Choroid plexus epithelial cell (primary cell): ENCODE measurements at regions not wholly inside any gene's neighbourhood (a gene's known extent, or its start where the extent isn't known, plus 50 kb on each side); places are given as distances from the start of the nearest gene placed in this dataset.
"Not testable (repeated sequence)": the region's sequence is repeated elsewhere in the genome, so short reads cannot be mapped to it uniquely, and the experiment has no call there.

Source experiments
- DNase-seq: peaks from one replicate; pipeline ENCODE4 v3.0.0-alpha.2; 2010; ENCODE audit warnings: low read depth
- H3K4me3 ChIP-seq: 2 replicates; pipeline ENCODE4 v1.5.1; 2011; ENCODE audit warnings: low read depth, mild to moderate bottlenecking, control low read depth, low read length, moderate library complexity
- TF ChIP-seq, protein P1 (sequence below): conservative IDR thresholded peaks from 2 replicates; pipeline ENCODE4 v1.5.1; 2011; ENCODE audit warnings: low read depth, mild to moderate bottlenecking, control low read depth, inconsistent platforms, low read length, moderate library complexity

GRCh38 chr2:208890486-208890885 lies 483.9 kb downstream of the PTH2R start:
- TF ChIP-seq, protein P1, sequence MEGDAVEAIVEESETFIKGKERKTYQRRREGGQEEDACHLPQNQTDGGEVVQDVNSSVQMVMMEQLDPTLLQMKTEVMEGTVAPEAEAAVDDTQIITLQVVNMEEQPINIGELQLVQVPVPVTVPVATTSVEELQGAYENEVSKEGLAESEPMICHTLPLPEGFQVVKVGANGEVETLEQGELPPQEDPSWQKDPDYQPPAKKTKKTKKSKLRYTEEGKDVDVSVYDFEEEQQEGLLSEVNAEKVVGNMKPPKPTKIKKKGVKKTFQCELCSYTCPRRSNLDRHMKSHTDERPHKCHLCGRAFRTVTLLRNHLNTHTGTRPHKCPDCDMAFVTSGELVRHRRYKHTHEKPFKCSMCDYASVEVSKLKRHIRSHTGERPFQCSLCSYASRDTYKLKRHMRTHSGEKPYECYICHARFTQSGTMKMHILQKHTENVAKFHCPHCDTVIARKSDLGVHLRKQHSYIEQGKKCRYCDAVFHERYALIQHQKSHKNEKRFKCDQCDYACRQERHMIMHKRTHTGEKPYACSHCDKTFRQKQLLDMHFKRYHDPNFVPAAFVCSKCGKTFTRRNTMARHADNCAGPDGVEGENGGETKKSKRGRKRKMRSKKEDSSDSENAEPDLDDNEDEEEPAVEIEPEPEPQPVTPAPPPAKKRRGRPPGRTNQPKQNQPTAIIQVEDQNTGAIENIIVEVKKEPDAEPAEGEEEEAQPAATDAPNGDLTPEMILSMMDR, result no peak
- no peak overlapping the region for H3K4me3 ChIP-seq
- DNase-seq, result no peak

- H3K4me3 ChIP-seq, result no peak overlapping the region
- no peak for DNase-seq
- TF ChIP-seq, protein P1, result no peak
Measured at GRCh38 chr2:208892203-208892602, 485.6 kb downstream of the PTH2R start.

DNA sequence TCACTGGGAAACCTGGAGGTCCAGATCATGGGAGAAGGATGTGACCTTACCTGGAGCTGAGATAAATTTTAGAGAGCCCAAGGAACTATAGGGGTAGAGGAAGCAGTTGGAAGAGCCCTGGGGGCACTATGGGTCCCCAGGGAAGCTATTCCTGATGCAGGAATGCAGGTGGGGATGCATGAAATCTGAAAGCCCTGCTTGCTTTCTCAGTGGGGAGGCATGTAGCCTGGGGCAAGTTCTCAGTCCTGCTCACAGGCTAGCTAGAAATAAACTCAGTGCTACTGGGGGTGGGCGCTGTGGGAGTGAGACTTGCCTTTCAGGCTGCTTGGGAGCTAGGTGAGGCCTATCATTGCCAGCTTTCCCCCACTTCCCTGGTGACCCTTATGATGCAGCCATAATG lies 499.7 kb downstream of the PTH2R start:
- TF ChIP-seq, protein P1, result no peak
- DNase-seq, result no peak
- H3K4me3 ChIP-seq, result no peak overlapping the region

DNA sequence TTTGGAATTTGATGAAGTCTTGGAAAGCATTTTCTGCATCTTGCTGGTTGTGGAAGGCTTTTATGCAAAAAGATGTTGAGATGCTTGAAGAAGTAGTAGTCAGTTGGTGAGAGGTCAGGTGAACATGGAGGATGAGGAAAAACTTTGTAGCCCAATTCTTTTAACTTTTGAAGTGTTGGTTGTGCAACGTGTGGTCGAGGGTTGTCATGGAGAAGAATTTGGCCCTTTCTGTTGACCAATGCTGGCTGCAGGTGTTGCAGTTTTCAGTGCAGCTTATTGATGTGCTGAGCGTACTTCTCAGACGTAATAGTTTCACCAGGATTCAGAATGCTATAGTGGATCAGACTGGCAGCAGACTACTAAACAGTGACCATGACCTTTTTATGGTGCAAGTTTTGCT lies 508.4 kb upstream of the MAP2 start:
- TF ChIP-seq, protein P1, result no peak
- DNase-seq, result no peak
- no peak overlapping the region for H3K4me3 ChIP-seq

GRCh38 chr2:208916881-208917280 lies 507.0 kb upstream of the MAP2 start:
- DNase-seq, result no peak
- H3K4me3 ChIP-seq, result no peak overlapping the region
- TF ChIP-seq, protein P1, result no peak

DNA sequence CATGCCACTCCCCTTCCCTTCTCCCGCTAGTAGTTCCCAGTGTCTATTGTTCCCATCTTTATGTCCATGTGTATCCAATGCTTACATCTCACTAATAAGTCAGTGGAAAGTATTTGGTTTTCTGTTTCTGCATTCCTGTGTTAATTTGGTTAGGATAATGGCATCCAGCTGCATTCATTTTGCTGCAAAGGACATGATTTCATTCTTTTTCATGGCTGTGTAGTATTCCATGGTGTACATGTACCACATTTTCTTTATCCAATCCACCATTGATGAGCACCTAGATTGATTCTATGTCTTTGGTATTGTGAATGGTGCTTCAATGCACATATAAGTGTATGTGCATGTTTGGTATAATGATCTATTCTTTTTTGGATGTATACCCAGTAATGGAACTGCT lies 502.5 kb upstream of the MAP2 start:
- DNase-seq, result not testable (repeated sequence)

DNA sequence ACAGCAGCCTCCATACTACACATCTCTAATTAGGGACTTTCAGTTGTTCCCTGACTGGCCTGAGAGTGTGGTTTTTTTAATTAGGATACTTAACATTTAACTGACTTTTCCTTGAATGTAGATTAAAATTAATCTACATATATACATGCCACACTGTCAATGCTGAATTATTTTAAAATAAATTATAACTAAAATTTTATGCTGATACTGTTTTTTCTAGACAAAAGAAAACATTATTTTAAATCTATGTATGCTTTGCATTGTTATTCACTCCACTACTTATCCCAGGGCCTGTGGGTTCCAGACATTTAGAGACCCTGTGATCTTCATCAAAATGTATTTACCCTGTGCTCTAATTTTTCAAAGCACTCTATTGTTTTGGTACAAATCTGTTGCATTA lies 496.0 kb upstream of the MAP2 start:
- TF ChIP-seq, protein P1, result no peak

More for the DNA sequence above, 502.5 kb upstream of the MAP2 start:
- not testable (repeated sequence) for H3K4me3 ChIP-seq

More for the DNA sequence above, 496.0 kb upstream of the MAP2 start:
- no peak overlapping the region for H3K4me3 ChIP-seq
- DNase-seq, result no peak
